H1 (cell line): ENCODE measurements at regions not wholly inside any gene's neighbourhood (a gene's known extent, or its start where the extent isn't known, plus 50 kb on each side); places are given as distances from the start of the nearest gene placed in this dataset.
"Not testable (repeated sequence)": the region's sequence is repeated elsewhere in the genome, so short reads cannot be mapped to it uniquely, and the experiment has no call there.

ENCODE experiments used
- CTCF ChIA-PET: fragments of 300-600 bp; sonication (Branson Sonifier 250); formaldehyde crosslinking; loops from one replicate; lab custom pipeline; 2021; ENCODE audit not compliant: partially characterized antibody; lab: Charles Lee
- POLR2A ChIA-PET: fragments of 300-600 bp; sonication (Branson Sonifier 250); formaldehyde crosslinking; loops from one replicate; lab custom pipeline; 2021; ENCODE audit warnings: inconsistent platforms; ENCODE audit not compliant: partially characterized antibody; lab: Charles Lee
- DNase-seq, 2 experiments: peaks; one replicate each; pipeline versions ENCODE4 v3.0.0 to v3.0.0-alpha.2; 2010 to 2022; ENCODE audit warnings: low spot score in 2 of 2, low read depth in 1 of 2, mixed read lengths in 1 of 2
- FAIRE-seq: peaks from 2 replicates; lab custom pipeline; 2011; peaks lifted over from hg19 to GRCh38; lab: Jason Lieb, UNC
- H2AFZ ChIP-seq: 2 replicates; pipeline ENCODE4 v1.8.1; 2012; ENCODE audit warnings: low read length, inconsistent platforms
- H2AK5ac ChIP-seq: 2 replicates; pipeline ENCODE4 v1.6.1; 2013; ENCODE audit warnings: low read depth, low read length
- H2BK120ac ChIP-seq: replicated peaks from 2 replicates; pipeline ENCODE3; 2013; ENCODE audit warnings: low read depth, low read length, inconsistent platforms
- H2BK12ac ChIP-seq: 2 replicates; pipeline ENCODE4 v1.6.1; 2013; ENCODE audit warnings: low read depth, low read length
- H2BK15ac ChIP-seq: 2 replicates; pipeline ENCODE4 v1.6.1; 2013; ENCODE audit warnings: low read length
- H2BK20ac ChIP-seq: 2 replicates; pipeline ENCODE4 v1.6.1; 2013; ENCODE audit warnings: low read length
- H2BK5ac ChIP-seq: 2 replicates; pipeline ENCODE4 v1.6.1; 2013; ENCODE audit warnings: low read depth, low read length
- H3K14ac ChIP-seq: 2 replicates; pipeline ENCODE4 v1.6.1; 2013; ENCODE audit warnings: inconsistent platforms; ENCODE audit not compliant: insufficient read length
- H3K18ac ChIP-seq: 2 replicates; pipeline ENCODE4 v1.6.1; 2013; ENCODE audit warnings: low read length; ENCODE audit errors: extremely low read depth
- H3K23ac ChIP-seq: 2 replicates; pipeline ENCODE4 v1.6.1; 2013; ENCODE audit warnings: inconsistent platforms; ENCODE audit not compliant: insufficient read length
- H3K23me2 ChIP-seq: 2 replicates; pipeline ENCODE4 v1.6.1; 2013; ENCODE audit warnings: low read depth, low read length
- H3K27ac ChIP-seq: 2 replicates; pipeline ENCODE4 v1.6.1; 2011; ENCODE audit warnings: low read depth, low read length, inconsistent platforms
- H3K27me3 ChIP-seq, 4 experiments: replicated peaks in 1 of 4; 1 replicate in 1 of 4; 2 replicates in 3 of 4; pipeline versions ENCODE4 v1.6.1 to v1.8.1; 2011 to 2013; ENCODE audit warnings: low read length in 3 of 4, mild to moderate bottlenecking in 3 of 4, inconsistent platforms in 2 of 4, mixed read lengths in 2 of 4, moderate library complexity in 1 of 4; ENCODE audit not compliant: control insufficient read depth in 3 of 4, insufficient read depth in 3 of 4; ENCODE audit errors: extremely low read depth in 1 of 4
- H3K36me3 ChIP-seq, 4 experiments: 2 replicates each; pipeline versions ENCODE4 v1.6.1 to v1.8.1; 2011 to 2013; ENCODE audit warnings: mild to moderate bottlenecking in 4 of 4, low read length in 3 of 4, moderate library complexity in 2 of 4, control low read depth in 1 of 4, inconsistent platforms in 1 of 4; ENCODE audit not compliant: insufficient read depth in 4 of 4, control insufficient read depth in 2 of 4
- H3K4ac ChIP-seq: replicated peaks from 2 replicates; pipeline ENCODE3; 2013; ENCODE audit warnings: low read length, low read depth, mixed read lengths, inconsistent platforms; ENCODE audit not compliant: insufficient read length
- H3K4me1 ChIP-seq, 4 experiments: replicated peaks in 1 of 4; 1 replicate in 1 of 4; 2 replicates in 3 of 4; pipeline versions ENCODE4 v1.6.1 to v1.8.1; 2011 to 2013; ENCODE audit warnings: low read length in 3 of 4, inconsistent platforms in 2 of 4, mixed read lengths in 1 of 4; ENCODE audit not compliant: insufficient read depth in 4 of 4, control insufficient read depth in 3 of 4
- H3K4me2 ChIP-seq, 2 experiments: 2 replicates each; pipeline versions ENCODE4 v1.6.1 to v1.8.1; 2011 to 2013; ENCODE audit warnings: low read depth in 2 of 2, low read length in 2 of 2, control low read depth in 1 of 2, inconsistent platforms in 1 of 2, mild to moderate bottlenecking in 1 of 2; ENCODE audit not compliant: insufficient read depth in 1 of 2
- H3K4me3 ChIP-seq, 4 experiments: fragments of 200-600, 300-600 bp in 1 of 4; sonication (generic), shearing (Covaris generic), sonication (Bioruptor Twin) in 1 of 4; 2 replicates each; pipeline versions ENCODE4 v1.5.1 to v1.8.1; 2011 to 2016; ENCODE audit warnings: low read length in 4 of 4, low read depth in 3 of 4, control low read depth in 2 of 4, inconsistent platforms in 2 of 4, mild to moderate bottlenecking in 2 of 4, mixed read lengths in 1 of 4, moderate library complexity in 1 of 4; ENCODE audit not compliant: insufficient read depth in 2 of 4; ENCODE audit errors: extremely low read depth in 1 of 4
- H3K56ac ChIP-seq: replicated peaks from 2 replicates; pipeline ENCODE3; 2013; ENCODE audit warnings: low read depth, mild to moderate bottlenecking, mixed read lengths, low read length, inconsistent platforms; ENCODE audit not compliant: insufficient read length
- H3K79me1 ChIP-seq: 2 replicates; pipeline ENCODE4 v1.6.1; 2013; ENCODE audit warnings: low read depth, low read length, control low read depth
- H3K79me2 ChIP-seq, 2 experiments: 2 replicates each; pipeline versions ENCODE4 v1.6.1 to v1.8.1; 2012 to 2013; ENCODE audit warnings: low read length in 2 of 2, mild to moderate bottlenecking in 2 of 2, inconsistent platforms in 1 of 2; ENCODE audit not compliant: insufficient read depth in 2 of 2, control insufficient read depth in 1 of 2
- H3K9ac ChIP-seq, 4 experiments: replicated peaks in 1 of 4; 1 replicate in 1 of 4; 2 replicates in 3 of 4; pipeline versions ENCODE4 v1.6.1 to v1.8.1; 2011 to 2013; ENCODE audit warnings: low read depth in 3 of 4, low read length in 3 of 4, control low read depth in 2 of 4, mild to moderate bottlenecking in 2 of 4, moderate library complexity in 2 of 4, inconsistent platforms in 1 of 4; ENCODE audit errors: extremely low read depth in 1 of 4
- H3K9me3 ChIP-seq, 2 experiments: 2 replicates each; pipeline versions ENCODE4 v1.6.1 to v1.8.1; 2012 to 2013; ENCODE audit warnings: mild to moderate bottlenecking in 2 of 2, moderate library complexity in 2 of 2, control low read depth in 1 of 2, inconsistent platforms in 1 of 2, low read depth in 1 of 2, low read length in 1 of 2, mixed read lengths in 1 of 2; ENCODE audit not compliant: insufficient read depth in 2 of 2
- H4K20me1 ChIP-seq, 2 experiments: replicated peaks in 1 of 2; 2 replicates each; pipeline versions ENCODE3 to v1.8.1; 2011 to 2013; ENCODE audit warnings: inconsistent platforms in 2 of 2, low read length in 2 of 2, mild to moderate bottlenecking in 1 of 2; ENCODE audit not compliant: insufficient read depth in 2 of 2, control insufficient read depth in 1 of 2
- H4K5ac ChIP-seq: 2 replicates; pipeline ENCODE4 v1.6.1; 2013; ENCODE audit warnings: low read length, low read depth, mixed read lengths, inconsistent platforms; ENCODE audit not compliant: insufficient read length
- H4K8ac ChIP-seq: 2 replicates; pipeline ENCODE4 v1.8.0; 2013; ENCODE audit warnings: mild to moderate bottlenecking, moderate library complexity, low read length, inconsistent platforms; ENCODE audit not compliant: insufficient read depth; ENCODE audit errors: extremely low read depth
- H4K91ac ChIP-seq: replicated peaks from 2 replicates; pipeline ENCODE3; 2013; ENCODE audit warnings: low read length, mixed read lengths, inconsistent platforms; ENCODE audit not compliant: insufficient read length
- WGBS, 2 experiments: shearing (Covaris generic) in 1 of 2; methylation state at CpG; one replicate each; pipeline versions ENCODE4 v1.1.6 to v1.1.7; 2013 to 2015; ENCODE audit warnings: low lambda C conversion rate in 2 of 2, mixed read lengths in 2 of 2, inconsistent platforms in 1 of 2, low coverage in 1 of 2, missing lambda C conversion rate in 1 of 2; ENCODE audit not compliant: insufficient replicate concordance in 2 of 2, insufficient coverage in 1 of 2, insufficient read length in 1 of 2; ENCODE audit errors: extremely low coverage in 1 of 2, missing lambda C conversion rate in 1 of 2; 5-methylcytosine and 5-hydroxymethylcytosine counted together

GRCh38 chr1:199095628-199096027 lies 456.8 kb downstream of the PTPRC start:
- H3K79me2 ChIP-seq, H2BK20ac ChIP-seq, H3K23me2 ChIP-seq, POLR2A ChIA-PET, FAIRE-seq, H2BK15ac ChIP-seq, H2BK5ac ChIP-seq, DNase-seq, H2BK120ac ChIP-seq, H4K5ac ChIP-seq, H2BK12ac ChIP-seq, H3K36me3 ChIP-seq, H3K4me1 ChIP-seq, H3K79me1 ChIP-seq, H2AK5ac ChIP-seq, H3K14ac ChIP-seq, H4K91ac ChIP-seq, H3K4me3 ChIP-seq, H3K27ac ChIP-seq, H3K18ac ChIP-seq, CTCF ChIA-PET, H3K9ac ChIP-seq, H3K9me3 ChIP-seq, H3K56ac ChIP-seq, H3K23ac ChIP-seq, H2AFZ ChIP-seq, H3K4ac ChIP-seq, H4K20me1 ChIP-seq, H4K8ac ChIP-seq, H3K4me2 ChIP-seq, H3K27me3 ChIP-seq: not testable (repeated sequence)
- WGBS, 2 experiments, result 100% methylated on average over 1 of the region's 1 CpG; no CpG with 5 or more reads in 1 of the 2 experiments
